ENCODE measurements at regions not wholly inside any gene's neighbourhood (a gene's known extent, or its start where the extent isn't known, plus 50 kb on each side); places are given as distances from the start of the nearest gene placed in this dataset.

- no peaks in the 10 kb centered on the region for H3K36me3 Mint-ChIP-seq (ENCODE audit: low read depth)
- Histone ChIP-seq H3K4me3 (ENCODE audit: low read length) (no peak overlapping the region), H3K27me3 (ENCODE audit: control insufficient read depth, insufficient read depth, low read length, poor library complexity, severe bottlenecking) (no peaks in the 10 kb centered on the region), H3K9me3 (ENCODE audit: control insufficient read depth, low read length) (no peaks in the 10 kb centered on the region), H3K36me3 (ENCODE audit: control insufficient read depth, insufficient read depth, low read length) (no peaks in the 10 kb centered on the region), H3K9ac (ENCODE audit: extremely low read depth, low read length, poor library complexity, severe bottlenecking) (no peak overlapping the region), H3K27ac (ENCODE audit: low read depth, low read length) (no peak overlapping the region), H3K4me1 (ENCODE audit: control insufficient read depth, insufficient read depth, low read length) (no peaks in the 10 kb centered on the region)
- H3K4me3 Mint-ChIP-seq = no peak overlapping the region
- no peak overlapping the region for H3K27ac Mint-ChIP-seq
- no peaks in the 10 kb centered on the region for H3K27me3 Mint-ChIP-seq (ENCODE audit: insufficient read depth)
- no peak for TF ChIP-seq CTCF (conservative IDR thresholded peaks at IDR 0.05)
- no peaks in the 10 kb centered on the region for H3K4me1 Mint-ChIP-seq
- no peak for DNase-seq
- no peaks in the 10 kb centered on the region for H3K9me3 Mint-ChIP-seq
Observed at GRCh38 chr13:57546942-57547341, 84.6 kb upstream of the PCDH17 start.

- H3K27me3 Mint-ChIP-seq (ENCODE audit: insufficient read depth) = no peaks in the 10 kb centered on the region
- no peak overlapping the region for H3K27ac Mint-ChIP-seq
- Histone ChIP-seq H3K4me1 (ENCODE audit: control insufficient read depth, insufficient read depth, low read length) (no peaks in the 10 kb centered on the region), H3K4me3 (ENCODE audit: low read length) (no peak overlapping the region), H3K27ac (ENCODE audit: low read depth, low read length) (no peak overlapping the region), H3K9me3 (ENCODE audit: control insufficient read depth, low read length) (no peaks in the 10 kb centered on the region), H3K36me3 (ENCODE audit: control insufficient read depth, insufficient read depth, low read length) (no peaks in the 10 kb centered on the region), H3K9ac (ENCODE audit: extremely low read depth, low read length, poor library complexity, severe bottlenecking) (no peak overlapping the region), H3K27me3 (ENCODE audit: control insufficient read depth, insufficient read depth, low read length, poor library complexity, severe bottlenecking) (no peaks in the 10 kb centered on the region)
- TF ChIP-seq CTCF (conservative IDR thresholded peaks at IDR 0.05) = no peak
- 85 to 92% methylated on average over 3 of the region's 3 CpGs for WGBS, 2 experiments (ENCODE audit: insufficient coverage in 1 of 2, insufficient read length in 1 of 2)
- no peak for DNase-seq
- H3K9me3 Mint-ChIP-seq = peaks cover 5% of the 10 kb centered on the region
- H3K4me1 Mint-ChIP-seq = no peaks in the 10 kb centered on the region
- H3K4me3 Mint-ChIP-seq = no peak overlapping the region
- H3K36me3 Mint-ChIP-seq (ENCODE audit: low read depth) = no peaks in the 10 kb centered on the region
Observed at GRCh38 chr13:57552437-57552836, 79.1 kb upstream of the PCDH17 start.

- no peak for DNase-seq
- Histone ChIP-seq H3K9ac (ENCODE audit: extremely low read depth, low read length, poor library complexity, severe bottlenecking) (no peak overlapping the region), H3K4me1 (ENCODE audit: control insufficient read depth, insufficient read depth, low read length) (no peaks in the 10 kb centered on the region), H3K9me3 (ENCODE audit: control insufficient read depth, low read length) (no peaks in the 10 kb centered on the region), H3K4me3 (ENCODE audit: low read length) (no peak overlapping the region), H3K36me3 (ENCODE audit: control insufficient read depth, insufficient read depth, low read length) (no peaks in the 10 kb centered on the region), H3K27me3 (ENCODE audit: control insufficient read depth, insufficient read depth, low read length, poor library complexity, severe bottlenecking) (no peaks in the 10 kb centered on the region), H3K27ac (ENCODE audit: low read depth, low read length) (no peak overlapping the region)
- no peaks in the 10 kb centered on the region for H3K27me3 Mint-ChIP-seq (ENCODE audit: insufficient read depth)
- no peak for TF ChIP-seq CTCF (conservative IDR thresholded peaks at IDR 0.05)
- H3K36me3 Mint-ChIP-seq (ENCODE audit: low read depth) = no peaks in the 10 kb centered on the region
- H3K4me3 Mint-ChIP-seq = no peak overlapping the region
- peaks cover 5% of the 10 kb centered on the region for H3K9me3 Mint-ChIP-seq
- no CpG with 5 or more reads among the region's 1 CpG for WGBS, 2 experiments (ENCODE audit: insufficient coverage in 1 of 2, insufficient read length in 1 of 2)
- H3K4me1 Mint-ChIP-seq = no peaks in the 10 kb centered on the region
- no peak overlapping the region for H3K27ac Mint-ChIP-seq
Observed at GRCh38 chr13:57553932-57554331, 77.6 kb upstream of the PCDH17 start.

Data from endodermal cell (in vitro differentiated cells).